HG03442 (cell line): ENCODE measurements at regions not wholly inside any gene's neighbourhood (a gene's known extent, or its start where the extent isn't known, plus 50 kb on each side); places are given as distances from the start of the nearest gene placed in this dataset.
A peak's percentile ranks its signal among the peaks of the same experiment; 100 is the strongest.
"Not testable (repeated sequence)": the region's sequence is repeated elsewhere in the genome, so short reads cannot be mapped to it uniquely, and the experiment has no call there.

ENCODE experiments used
- ATAC-seq: cut with Tn5 transposase; IDR thresholded peaks from one replicate; pipeline ENCODE4 v1.9.1; 2021; ENCODE audit warnings: mild to moderate bottlenecking, moderate library complexity; ENCODE audit not compliant: unreplicated experiment

DNA sequence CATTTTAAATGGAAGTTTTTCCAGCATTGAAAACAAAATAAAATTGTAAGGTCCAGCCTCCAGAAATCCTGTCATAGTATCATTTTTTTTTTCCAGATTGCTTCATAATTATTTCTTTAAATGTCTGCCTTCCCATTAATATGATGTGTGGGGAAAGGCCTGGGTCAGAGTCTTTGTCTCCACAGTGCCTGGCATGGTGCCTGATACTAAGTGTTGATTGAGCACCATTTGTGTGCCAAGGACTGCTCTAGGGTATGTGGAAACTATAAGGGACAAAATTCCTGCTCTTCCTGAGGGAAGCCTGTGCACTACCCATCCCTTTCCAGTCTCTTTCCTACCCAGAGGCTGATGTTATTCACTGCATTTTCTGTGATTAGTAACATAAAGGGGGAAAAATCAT lies 53.1 kb upstream of the BEND4 start:
- no peak for ATAC-seq

DNA sequence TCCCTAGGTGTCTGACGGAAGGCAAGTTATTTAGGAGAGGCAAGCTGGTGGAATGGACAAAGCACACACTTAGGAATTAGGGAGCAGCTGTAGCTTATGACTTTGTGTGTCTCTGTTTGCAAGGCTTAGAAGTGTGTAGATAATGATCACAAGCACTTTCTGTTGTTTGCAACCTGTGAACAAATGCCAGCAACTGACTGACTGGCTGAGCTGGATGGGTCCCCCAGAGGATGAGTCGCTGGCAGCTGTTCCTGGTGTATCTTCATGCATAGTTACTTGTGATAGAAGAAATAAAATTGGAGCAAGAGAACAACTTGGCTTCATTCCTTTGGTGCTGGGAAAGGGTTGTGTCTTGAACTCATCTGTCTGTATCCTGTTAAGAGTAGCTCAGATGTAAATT lies 64.2 kb upstream of the BEND4 start:
- no peak for ATAC-seq

- no peak for ATAC-seq
These were observed 72.8 kb upstream of the BEND4 start for GRCh38 chr4:42225286-42225685.

DNA sequence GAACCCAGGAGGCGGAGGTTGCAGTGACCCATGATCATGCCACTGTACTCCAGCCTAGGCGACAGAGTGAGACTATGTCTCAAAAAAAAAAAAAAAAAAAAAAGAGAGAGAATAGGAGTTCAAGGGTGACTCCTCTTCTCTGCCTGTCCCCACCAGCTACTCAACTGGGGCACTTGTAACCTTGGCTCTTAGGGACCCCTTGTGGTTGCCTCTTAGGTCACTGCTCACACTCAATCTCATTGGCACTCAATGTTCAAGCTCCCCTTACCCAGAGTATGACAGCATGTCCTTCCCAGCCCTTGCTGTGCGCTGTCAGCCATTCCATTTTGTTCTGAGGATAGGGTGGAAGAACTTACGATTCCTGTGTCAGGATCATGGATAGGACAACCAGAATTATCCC lies 82.4 kb upstream of the BEND4 start:
- ATAC-seq, result no peak

DNA sequence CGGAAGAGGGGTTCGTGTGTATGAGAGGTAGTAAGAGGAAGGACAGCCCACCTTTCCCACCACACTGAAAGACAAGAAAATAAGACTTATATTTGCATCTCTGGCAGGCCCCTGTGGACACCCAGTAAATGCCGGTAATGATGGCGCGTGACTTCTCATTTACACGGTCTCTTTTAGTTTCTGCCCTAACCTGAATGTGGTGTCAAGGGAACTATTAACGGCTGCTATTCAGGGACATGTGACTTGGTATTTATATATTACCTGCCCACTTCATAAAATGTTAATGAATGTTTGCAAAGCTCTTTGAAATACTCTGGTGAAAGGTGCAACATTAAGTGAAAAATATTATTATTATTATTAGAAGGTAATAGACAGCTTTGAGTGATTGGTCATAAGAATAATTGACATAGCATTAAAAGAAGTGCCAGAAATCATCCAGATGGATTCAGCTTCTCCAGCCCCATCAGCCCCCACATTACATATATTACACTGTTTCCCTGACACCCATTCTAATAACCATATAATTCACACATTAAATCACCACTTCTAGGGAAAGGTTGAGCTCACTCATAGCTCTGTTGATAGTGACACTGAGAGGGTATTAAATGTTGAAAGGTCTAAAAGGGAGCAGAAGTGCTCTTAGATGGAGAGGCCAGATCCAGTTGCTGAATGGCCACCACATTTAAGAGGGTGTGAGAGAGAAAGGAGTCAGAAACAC lies 83.0 kb upstream of the BEND4 start:
- no peak for ATAC-seq

DNA sequence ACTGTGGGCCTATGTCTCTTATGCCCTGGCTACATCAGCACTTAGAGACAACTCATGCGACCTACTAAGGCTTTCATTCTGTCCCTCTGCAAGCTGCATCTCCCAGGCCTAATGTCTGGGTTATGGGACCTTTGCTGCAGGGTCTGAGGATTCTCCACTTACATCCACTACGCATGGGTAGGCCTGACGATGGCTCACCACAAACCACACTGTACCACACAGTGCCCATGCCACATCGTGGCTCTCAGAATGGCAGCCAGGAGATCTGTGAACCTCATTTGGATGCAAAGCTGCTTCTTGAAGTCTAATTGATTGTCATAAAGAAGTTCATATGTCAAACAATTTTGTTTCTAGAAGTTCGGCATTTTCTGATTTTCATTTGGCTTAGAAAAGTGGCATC lies 84.6 kb upstream of the BEND4 start:
- no peak for ATAC-seq

DNA sequence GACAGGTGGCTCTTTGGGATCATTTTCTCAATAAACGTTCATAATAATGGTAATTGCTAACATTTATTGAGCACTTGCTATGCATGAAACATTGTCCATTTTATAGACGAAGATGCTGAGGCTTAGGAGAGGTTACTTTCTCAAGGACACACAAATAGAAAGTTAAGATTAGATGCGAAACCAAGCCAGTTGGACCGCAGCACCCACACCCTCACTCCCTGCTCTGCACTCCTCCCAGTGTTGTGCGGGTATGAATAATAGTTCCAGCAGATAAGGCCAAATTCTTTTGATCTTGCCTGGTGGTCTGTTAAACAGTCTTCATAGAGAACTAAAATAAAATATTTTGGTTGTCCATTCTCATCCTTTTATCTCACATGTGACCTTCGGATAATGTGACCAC lies 85.0 kb upstream of the BEND4 start:
- ATAC-seq, result no peak

DNA sequence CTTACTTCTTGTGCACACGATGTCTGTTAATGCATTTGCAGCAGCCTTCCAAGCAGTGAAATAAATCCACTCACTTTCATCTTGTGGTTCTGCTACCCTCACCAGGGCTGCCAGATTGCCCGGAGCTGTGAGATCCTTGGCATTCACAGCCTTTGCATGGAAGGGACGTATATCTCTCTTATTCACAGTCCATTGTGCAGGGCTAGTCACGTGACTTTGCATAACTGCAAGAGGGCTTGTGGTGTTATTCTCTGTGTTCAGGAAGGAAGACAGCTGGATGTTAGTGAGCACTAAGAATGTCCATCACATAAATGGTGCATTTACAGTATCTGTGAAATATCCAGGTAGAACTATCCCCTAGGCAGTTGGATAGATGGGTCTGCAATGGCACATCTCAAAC lies 96.5 kb upstream of the BEND4 start:
- ATAC-seq, result no peak

DNA sequence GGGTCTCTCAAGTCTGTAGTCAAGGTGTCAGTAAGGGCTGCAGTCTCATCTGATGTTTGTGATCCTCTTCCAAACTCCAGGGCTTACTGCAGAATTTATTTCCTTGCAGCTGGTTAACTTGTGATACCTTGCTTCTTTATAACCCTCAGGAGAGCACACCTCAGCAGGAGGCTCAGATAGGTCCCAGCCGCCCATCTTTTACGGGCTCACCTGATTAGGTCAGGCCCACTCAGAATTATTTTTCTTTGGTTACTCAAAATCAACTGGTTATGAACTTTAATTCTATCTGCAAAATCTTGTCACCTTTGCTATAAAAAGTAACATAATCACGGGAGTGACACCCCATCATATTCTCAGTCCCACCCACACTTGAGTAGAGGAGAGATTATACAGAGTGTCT lies 99.9 kb upstream of the BEND4 start:
- ATAC-seq, result no peak

GRCh38 chr4:42257645-42258044 lies 105.2 kb upstream of the BEND4 start:
- not testable (repeated sequence) for ATAC-seq

- ATAC-seq, result no peak
These were observed 110.4 kb upstream of the BEND4 start for GRCh38 chr4:42262701-42263490.

DNA sequence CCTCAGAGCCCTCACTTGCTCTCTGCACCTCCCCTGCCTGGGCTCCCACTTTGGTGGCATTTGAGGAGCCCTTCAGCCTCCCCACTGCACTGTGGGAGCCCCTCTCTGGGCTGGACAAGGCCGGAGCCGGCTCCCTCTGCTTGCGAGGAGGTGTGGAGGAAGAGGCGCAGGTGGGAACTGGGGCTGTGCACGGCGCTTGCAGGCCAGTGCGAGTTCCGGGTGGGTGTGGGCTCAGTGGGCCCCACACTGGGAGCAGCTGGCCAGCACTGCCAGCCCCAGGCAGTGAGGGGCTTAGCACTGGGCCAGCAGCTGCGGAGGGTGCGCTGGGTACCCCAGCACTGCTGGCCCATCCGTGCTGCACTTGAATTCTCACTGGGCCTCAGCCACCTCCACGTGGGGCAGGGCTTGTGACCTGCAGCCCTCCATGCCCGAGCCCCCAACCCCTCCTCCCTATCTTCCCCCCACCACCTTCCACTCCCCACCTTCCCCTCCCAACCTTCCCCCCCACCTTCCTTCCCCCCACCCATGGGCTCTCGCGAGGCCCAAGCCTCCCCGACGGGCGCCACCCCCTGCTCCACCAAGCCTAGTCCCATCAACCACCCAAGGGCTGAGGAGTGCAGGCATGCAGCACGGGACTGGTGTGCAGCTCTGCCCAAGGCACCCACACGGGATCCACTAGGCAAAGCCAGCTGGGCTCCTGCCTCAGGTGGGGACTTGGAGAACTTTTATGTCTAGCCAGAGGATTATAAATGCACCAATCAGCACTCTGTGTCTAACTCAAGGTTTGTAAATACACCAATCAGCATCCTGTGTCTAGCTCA lies 113.5 kb upstream of the BEND4 start:
- no peak for ATAC-seq

GRCh38 chr4:42267724-42268123 lies 115.3 kb upstream of the BEND4 start:
- no peak for ATAC-seq

GRCh38 chr4:42268824-42269223 lies 116.4 kb upstream of the BEND4 start:
- no peak for ATAC-seq

GRCh38 chr4:42271096-42271495 lies 118.6 kb upstream of the BEND4 start:
- no peak for ATAC-seq

- no peak for ATAC-seq
These were observed 120.0 kb upstream of the SHISA3 start for GRCh38 chr4:42277291-42277690.

GRCh38 chr4:42278709-42279324 lies 118.5 kb upstream of the SHISA3 start:
- ATAC-seq, result no peak

- no peak for ATAC-seq
These were observed 116.8 kb upstream of the SHISA3 start for GRCh38 chr4:42280327-42281095.

GRCh38 chr4:42281324-42282020 lies 115.8 kb upstream of the SHISA3 start:
- peak; percentile 61 for ATAC-seq
